Coronary artery (tissue), 2 donors: ENCODE measurements at regions not wholly inside any gene's neighbourhood (a gene's known extent, or its start where the extent isn't known, plus 50 kb on each side); places are given as distances from the start of the nearest gene placed in this dataset.

Source experiments
- DNase-seq: peaks from one replicate; pipeline ENCODE4 v3.0.0-alpha.2; 2017; ENCODE audit warnings: low spot score
- H3K27ac ChIP-seq, 2 donors: fragments of 200-600 bp; sonication (generic); one replicate each; pipeline ENCODE4 v1.5.1; 2016 to 2019
- H3K4me3 ChIP-seq: fragments of 200-600 bp; sonication (generic); 2 replicates; pipeline ENCODE4 v1.5.1; 2016; ENCODE audit warnings: mild to moderate bottlenecking, moderate library complexity
- CTCF ChIP-seq: fragments of 200-600 bp; sonication (generic); IDR thresholded peaks from one replicate; pipeline ENCODE4 v1.5.1; 2019; ENCODE audit warnings: antibody characterized with exemption

GRCh38 chr2:142581491-142581890 is 296.0 kb upstream of the KYNU start:
- no peak for TF ChIP-seq CTCF
- no peak overlapping the region for H3K4me3 ChIP-seq
- DNase-seq, result no peak
- H3K27ac ChIP-seq, result no peak overlapping the region

GRCh38 chr2:142580691-142581090 is 296.8 kb upstream of the KYNU start:
- TF ChIP-seq CTCF, result no peak
- H3K4me3 ChIP-seq, result no peak overlapping the region
- DNase-seq, result no peak
- no peak overlapping the region for H3K27ac ChIP-seq

GRCh38 chr2:142575561-142575960 is 301.9 kb upstream of the KYNU start:
- TF ChIP-seq CTCF, result no peak
- H3K27ac ChIP-seq, result no peak overlapping the region
- no peak for DNase-seq
- H3K4me3 ChIP-seq, result no peak overlapping the region

- no peak for DNase-seq
- TF ChIP-seq CTCF, result no peak
- Histone ChIP-seq H3K27ac (no peak overlapping the region), H3K4me3 (no peak overlapping the region)
Observed at GRCh38 chr2:142574388-142574787, 303.1 kb upstream of the KYNU start.

- H3K4me3 ChIP-seq, result no peak overlapping the region
- no peak for TF ChIP-seq CTCF
- no peak for DNase-seq
- no peak overlapping the region for H3K27ac ChIP-seq
Observed at GRCh38 chr2:142572346-142573132, 304.9 kb upstream of the KYNU start.

GRCh38 chr2:142571934-142572333 is 305.5 kb upstream of the KYNU start:
- H3K4me3 ChIP-seq, result no peak overlapping the region
- no peak overlapping the region for H3K27ac ChIP-seq
- TF ChIP-seq CTCF, result no peak
- no peak for DNase-seq

GRCh38 chr2:142562900-142563299 is 314.6 kb upstream of the KYNU start:
- no peak overlapping the region for H3K27ac ChIP-seq
- no peak overlapping the region for H3K4me3 ChIP-seq
- no peak for DNase-seq
- TF ChIP-seq CTCF, result no peak
